ENCODE measurements at regions not wholly inside any gene's neighbourhood (a gene's known extent, or its start where the extent isn't known, plus 50 kb on each side); places are given as distances from the start of the nearest gene placed in this dataset.

DNA sequence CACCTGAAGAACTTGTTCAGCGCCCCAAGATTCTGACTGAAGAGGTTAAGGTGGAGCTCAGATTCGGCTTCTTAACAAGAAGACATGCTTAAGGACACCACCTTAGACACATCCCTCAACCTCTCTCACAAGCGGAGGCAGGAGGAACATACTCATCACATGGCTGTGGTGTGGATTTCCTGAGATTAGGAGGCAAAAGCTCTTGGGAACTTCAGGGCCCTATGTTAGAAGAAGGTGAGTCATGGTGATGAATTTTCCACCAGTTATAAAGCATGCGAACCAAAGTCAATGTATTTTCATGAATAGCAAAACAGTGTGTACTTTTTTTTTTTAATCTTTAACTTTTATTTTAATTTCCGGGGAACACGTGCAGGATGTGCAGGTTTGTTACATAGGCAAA, 212.2 kb upstream of the SUCLG2 start:
- TF ChIP-seq POLR2A (IDR thresholded peaks at IDR 0.05), result no peak
- TF ChIP-seq, protein P1, sequence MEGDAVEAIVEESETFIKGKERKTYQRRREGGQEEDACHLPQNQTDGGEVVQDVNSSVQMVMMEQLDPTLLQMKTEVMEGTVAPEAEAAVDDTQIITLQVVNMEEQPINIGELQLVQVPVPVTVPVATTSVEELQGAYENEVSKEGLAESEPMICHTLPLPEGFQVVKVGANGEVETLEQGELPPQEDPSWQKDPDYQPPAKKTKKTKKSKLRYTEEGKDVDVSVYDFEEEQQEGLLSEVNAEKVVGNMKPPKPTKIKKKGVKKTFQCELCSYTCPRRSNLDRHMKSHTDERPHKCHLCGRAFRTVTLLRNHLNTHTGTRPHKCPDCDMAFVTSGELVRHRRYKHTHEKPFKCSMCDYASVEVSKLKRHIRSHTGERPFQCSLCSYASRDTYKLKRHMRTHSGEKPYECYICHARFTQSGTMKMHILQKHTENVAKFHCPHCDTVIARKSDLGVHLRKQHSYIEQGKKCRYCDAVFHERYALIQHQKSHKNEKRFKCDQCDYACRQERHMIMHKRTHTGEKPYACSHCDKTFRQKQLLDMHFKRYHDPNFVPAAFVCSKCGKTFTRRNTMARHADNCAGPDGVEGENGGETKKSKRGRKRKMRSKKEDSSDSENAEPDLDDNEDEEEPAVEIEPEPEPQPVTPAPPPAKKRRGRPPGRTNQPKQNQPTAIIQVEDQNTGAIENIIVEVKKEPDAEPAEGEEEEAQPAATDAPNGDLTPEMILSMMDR (IDR thresholded peaks at IDR 0.05), result no peak

Measured in vagina (tissue), 2 donors.